ENCODE measurements at regions not wholly inside any gene's neighbourhood (a gene's known extent, or its start where the extent isn't known, plus 50 kb on each side); places are given as distances from the start of the nearest gene placed in this dataset.

- Histone ChIP-seq H3K4me1 (ENCODE audit: low read depth, poor library complexity, severe bottlenecking) (no peaks in the 10 kb centered on the region), H3K4me3 (IDR thresholded peaks at IDR 0.05; ENCODE audit: insufficient read depth, low read depth, low read length) (no peak overlapping the region), H3K79me2 (ENCODE audit: insufficient read depth, low read depth) (no peaks in the 10 kb centered on the region), H3K27me3 (ENCODE audit: insufficient read depth, low read depth) (peaks cover 79% of the 10 kb centered on the region), H4K20me1 (ENCODE audit: insufficient read depth) (no peaks in the 10 kb centered on the region), H3K36me3 (ENCODE audit: insufficient read depth) (no peaks in the 10 kb centered on the region), H2AFZ (ENCODE audit: low read depth) (no peak overlapping the region), H3K27ac (no peak overlapping the region), H3K4me2 (no peak overlapping the region), H3K9ac (no peak overlapping the region)
- no peak for TF ChIP-seq CTCF (conservative IDR thresholded peaks at IDR 0.05; ENCODE audit: low read depth, low read length)
These were observed 116.6 kb downstream of the METRNL start for GRCh38 chr17:83196024-83196365.

GRCh38 chr17:83196366-83196765 lies 117.0 kb downstream of the METRNL start:
- Histone ChIP-seq H3K36me3 (ENCODE audit: insufficient read depth) (no peaks in the 10 kb centered on the region), H3K4me2 (no peak overlapping the region), H3K9ac (no peak overlapping the region), H2AFZ (ENCODE audit: low read depth) (no peak overlapping the region), H3K27me3 (ENCODE audit: insufficient read depth, low read depth) (peaks cover 81% of the 10 kb centered on the region), H3K27ac (no peak overlapping the region), H3K4me1 (ENCODE audit: low read depth, poor library complexity, severe bottlenecking) (no peaks in the 10 kb centered on the region), H3K4me3 (IDR thresholded peaks at IDR 0.05; ENCODE audit: insufficient read depth, low read depth, low read length) (no peak overlapping the region), H3K79me2 (ENCODE audit: insufficient read depth, low read depth) (no peaks in the 10 kb centered on the region), H4K20me1 (ENCODE audit: insufficient read depth) (no peaks in the 10 kb centered on the region)
- TF ChIP-seq CTCF (conservative IDR thresholded peaks at IDR 0.05; ENCODE audit: low read depth, low read length), result no peak

GRCh38 chr17:83196973-83197880 lies 117.8 kb downstream of the METRNL start:
- Histone ChIP-seq H3K4me1 (ENCODE audit: low read depth, poor library complexity, severe bottlenecking) (no peaks in the 10 kb centered on the region), H2AFZ (ENCODE audit: low read depth) (no peak overlapping the region), H4K20me1 (ENCODE audit: insufficient read depth) (no peaks in the 10 kb centered on the region), H3K79me2 (ENCODE audit: insufficient read depth, low read depth) (no peaks in the 10 kb centered on the region), H3K36me3 (ENCODE audit: insufficient read depth) (no peaks in the 10 kb centered on the region), H3K27ac (no peak overlapping the region), H3K4me3 (IDR thresholded peaks at IDR 0.05; ENCODE audit: insufficient read depth, low read depth, low read length) (no peak overlapping the region), H3K9ac (no peak overlapping the region), H3K4me2 (no peak overlapping the region), H3K27me3 (ENCODE audit: insufficient read depth, low read depth) (peaks cover 82% of the 10 kb centered on the region)
- no peak for TF ChIP-seq CTCF (conservative IDR thresholded peaks at IDR 0.05; ENCODE audit: low read depth, low read length)

GRCh38 chr17:83198366-83199341 lies 119.2 kb downstream of the METRNL start:
- Histone ChIP-seq H3K4me3 (IDR thresholded peaks at IDR 0.05; ENCODE audit: insufficient read depth, low read depth, low read length) (no peak overlapping the region), H3K9ac (no peak overlapping the region), H3K27me3 (ENCODE audit: insufficient read depth, low read depth) (peaks cover 95% of the 10 kb centered on the region), H3K4me2 (no peak overlapping the region), H3K79me2 (ENCODE audit: insufficient read depth, low read depth) (no peaks in the 10 kb centered on the region), H2AFZ (ENCODE audit: low read depth) (no peak overlapping the region), H4K20me1 (ENCODE audit: insufficient read depth) (no peaks in the 10 kb centered on the region), H3K36me3 (ENCODE audit: insufficient read depth) (no peaks in the 10 kb centered on the region), H3K27ac (no peak overlapping the region), H3K4me1 (ENCODE audit: low read depth, poor library complexity, severe bottlenecking) (no peaks in the 10 kb centered on the region)
- no peak for TF ChIP-seq CTCF (conservative IDR thresholded peaks at IDR 0.05; ENCODE audit: low read depth, low read length)
